CD14-positive monocyte (primary cell): ENCODE measurements at regions not wholly inside any gene's neighbourhood (a gene's known extent, or its start where the extent isn't known, plus 50 kb on each side); places are given as distances from the start of the nearest gene placed in this dataset.

Source experiments
- DNase-seq, 3 donors: peaks; one replicate each; pipeline ENCODE4 v3.0.0-alpha.2; 2011 to 2022
- H2AFZ ChIP-seq: 2 replicates; pipeline ENCODE4 v1.6.0; 2012; ENCODE audit warnings: mild to moderate bottlenecking, low read depth, low read length, inconsistent platforms; ENCODE audit not compliant: insufficient read depth, poor library complexity, severe bottlenecking
- H3K27ac ChIP-seq, 2 donors: 1 replicate in 1 of 2; 2 replicates in 1 of 2; pipeline ENCODE4 v1.5.1; 2012 to 2013; ENCODE audit warnings: low read length in 2 of 2, control low read depth in 1 of 2, inconsistent platforms in 1 of 2, low read depth in 1 of 2, mild to moderate bottlenecking in 1 of 2
- H3K27me3 ChIP-seq, 2 donors: one replicate each; pipeline versions ENCODE4 v1.6.0 to v1.6.1; 2011 to 2013; ENCODE audit warnings: low read length in 2 of 2; ENCODE audit not compliant: control insufficient read depth in 2 of 2, insufficient read depth in 2 of 2
- H3K36me3 ChIP-seq, 2 donors: replicated peaks in 1 of 2; 1 replicate in 1 of 2; 2 replicates in 1 of 2; pipeline versions ENCODE4 v1.5.1 to v1.6.1; 2012 to 2013; ENCODE audit warnings: low read length in 2 of 2, control low read depth in 1 of 2, inconsistent platforms in 1 of 2, mild to moderate bottlenecking in 1 of 2; ENCODE audit not compliant: insufficient read depth in 2 of 2, control insufficient read depth in 1 of 2
- H3K4me1 ChIP-seq, 2 donors: 1 replicate in 1 of 2; 2 replicates in 1 of 2; pipeline versions ENCODE4 v1.5.1 to v1.6.1; 2012 to 2013; ENCODE audit warnings: low read length in 2 of 2, control low read depth in 1 of 2, inconsistent platforms in 1 of 2, mild to moderate bottlenecking in 1 of 2, moderate library complexity in 1 of 2; ENCODE audit not compliant: insufficient read depth in 2 of 2, control insufficient read depth in 1 of 2
- H3K4me2 ChIP-seq: replicated peaks from 2 replicates; pipeline ENCODE3; 2012; ENCODE audit warnings: low read length, moderate library complexity, mild to moderate bottlenecking; ENCODE audit not compliant: poor library complexity, severe bottlenecking; ENCODE audit errors: extremely low read depth
- H3K4me3 ChIP-seq, 3 experiments: fragments of 200-600 bp in 1 of 3; sonication (generic) in 1 of 3; replicated peaks in 1 of 3; 1 replicate in 2 of 3; 2 replicates in 1 of 3; pipeline ENCODE4 v1.5.1; 2011 to 2013; ENCODE audit warnings: low read length in 3 of 3, mild to moderate bottlenecking in 3 of 3, control low read depth in 2 of 3, low read depth in 2 of 3, inconsistent platforms in 1 of 3, moderate library complexity in 1 of 3
- H3K79me2 ChIP-seq: 2 replicates; pipeline ENCODE4 v1.6.0; 2012; ENCODE audit warnings: mild to moderate bottlenecking, control low read depth, inconsistent platforms, low read length, moderate library complexity; ENCODE audit not compliant: insufficient read depth
- H3K9ac ChIP-seq: 2 replicates; pipeline ENCODE4 v1.6.0; 2017; ENCODE audit warnings: low read length, mild to moderate bottlenecking; ENCODE audit not compliant: insufficient read depth, poor library complexity, severe bottlenecking
- H3K9me3 ChIP-seq, 2 donors: replicated peaks in 1 of 2; 1 replicate in 1 of 2; 2 replicates in 1 of 2; pipeline versions ENCODE4 v1.5.1 to v1.6.1; 2012 to 2013; ENCODE audit warnings: low read length in 2 of 2, control low read depth in 1 of 2; ENCODE audit not compliant: control insufficient read depth in 1 of 2, insufficient read depth in 1 of 2
- H4K20me1 ChIP-seq: 2 replicates; pipeline ENCODE4 v1.6.0; 2012; ENCODE audit warnings: mild to moderate bottlenecking, low read length, control low read depth, moderate library complexity; ENCODE audit not compliant: insufficient read depth
- H3K27ac Mint-ChIP-seq, 7 donors: one replicate each; pipeline ENCODE4 v1.8.0; 2020; ENCODE audit warnings: mild to moderate bottlenecking in 7 of 7, mixed read lengths in 7 of 7, moderate library complexity in 6 of 7, inconsistent platforms in 2 of 7
- H3K27me3 Mint-ChIP-seq, 3 donors: one replicate each; pipeline ENCODE4 v1.8.0; 2021 to 2022; ENCODE audit warnings: low read depth in 3 of 3, mild to moderate bottlenecking in 3 of 3, mixed read lengths in 3 of 3, moderate library complexity in 3 of 3, inconsistent platforms in 1 of 3
- H3K36me3 Mint-ChIP-seq, 2 donors: one replicate each; pipeline ENCODE4 v1.8.0; 2020; ENCODE audit warnings: mixed read lengths in 2 of 2, inconsistent platforms in 1 of 2, mild to moderate bottlenecking in 1 of 2
- H3K4me1 Mint-ChIP-seq: one replicate; pipeline ENCODE4 v1.8.0; 2020; ENCODE audit warnings: mild to moderate bottlenecking, mixed read lengths
- H3K4me3 Mint-ChIP-seq, 2 donors: one replicate each; pipeline ENCODE4 v1.8.0; 2020; ENCODE audit warnings: mild to moderate bottlenecking in 2 of 2, mixed read lengths in 2 of 2, moderate library complexity in 1 of 2
- H3K9me3 Mint-ChIP-seq, 7 donors: one replicate each; pipeline ENCODE4 v1.8.0; 2020 to 2022; ENCODE audit warnings: mixed read lengths in 7 of 7, mild to moderate bottlenecking in 6 of 7, moderate library complexity in 6 of 7, inconsistent platforms in 2 of 7
- WGBS: methylation state at CpG from one replicate; pipeline ENCODE4 v1.1.5; 2013; ENCODE audit warnings: missing lambda C conversion rate; ENCODE audit not compliant: insufficient coverage; 5-methylcytosine and 5-hydroxymethylcytosine counted together
- intact Hi-C, 2 donors: fragments of 100-400 bp; cut with micrococcal nuclease; formaldehyde crosslinking; loops; one replicate each; pipeline versions ENCODE4 v1.15.0 to v1.15.1; 2023
- TF ChIP-seq, protein P1 (sequence below): fragments of 200-600 bp; IDR thresholded peaks from one replicate; pipeline ENCODE4 v1.8.0; 2022; ENCODE audit warnings: antibody characterized with exemption, mild to moderate bottlenecking

DNA sequence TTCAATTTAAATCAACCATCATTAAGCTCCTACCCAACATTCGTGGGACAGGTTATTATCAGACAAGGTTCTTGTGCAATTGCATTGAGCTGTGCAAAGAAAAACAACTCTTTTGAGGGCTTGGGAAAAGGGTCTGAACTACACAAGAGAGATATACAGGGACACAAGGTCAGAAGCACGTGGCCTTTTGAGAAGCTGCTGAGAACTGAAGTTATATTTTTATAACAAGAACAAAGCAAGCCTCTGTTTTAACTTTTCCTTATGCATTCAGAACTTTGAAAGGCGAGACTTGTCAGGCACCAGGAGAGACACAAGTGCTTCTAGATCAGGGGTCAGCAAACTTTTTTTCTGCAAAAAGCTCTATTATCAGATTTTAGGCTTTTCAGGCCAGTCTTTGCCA lies 274.8 kb upstream of the VCX start:
- no peaks in the 10 kb centered on the region for H3K4me1 Mint-ChIP-seq
- H3K4me1 ChIP-seq, result no peaks in the 10 kb centered on the region
- TF ChIP-seq, protein P1, sequence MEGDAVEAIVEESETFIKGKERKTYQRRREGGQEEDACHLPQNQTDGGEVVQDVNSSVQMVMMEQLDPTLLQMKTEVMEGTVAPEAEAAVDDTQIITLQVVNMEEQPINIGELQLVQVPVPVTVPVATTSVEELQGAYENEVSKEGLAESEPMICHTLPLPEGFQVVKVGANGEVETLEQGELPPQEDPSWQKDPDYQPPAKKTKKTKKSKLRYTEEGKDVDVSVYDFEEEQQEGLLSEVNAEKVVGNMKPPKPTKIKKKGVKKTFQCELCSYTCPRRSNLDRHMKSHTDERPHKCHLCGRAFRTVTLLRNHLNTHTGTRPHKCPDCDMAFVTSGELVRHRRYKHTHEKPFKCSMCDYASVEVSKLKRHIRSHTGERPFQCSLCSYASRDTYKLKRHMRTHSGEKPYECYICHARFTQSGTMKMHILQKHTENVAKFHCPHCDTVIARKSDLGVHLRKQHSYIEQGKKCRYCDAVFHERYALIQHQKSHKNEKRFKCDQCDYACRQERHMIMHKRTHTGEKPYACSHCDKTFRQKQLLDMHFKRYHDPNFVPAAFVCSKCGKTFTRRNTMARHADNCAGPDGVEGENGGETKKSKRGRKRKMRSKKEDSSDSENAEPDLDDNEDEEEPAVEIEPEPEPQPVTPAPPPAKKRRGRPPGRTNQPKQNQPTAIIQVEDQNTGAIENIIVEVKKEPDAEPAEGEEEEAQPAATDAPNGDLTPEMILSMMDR, result no peak

DNA sequence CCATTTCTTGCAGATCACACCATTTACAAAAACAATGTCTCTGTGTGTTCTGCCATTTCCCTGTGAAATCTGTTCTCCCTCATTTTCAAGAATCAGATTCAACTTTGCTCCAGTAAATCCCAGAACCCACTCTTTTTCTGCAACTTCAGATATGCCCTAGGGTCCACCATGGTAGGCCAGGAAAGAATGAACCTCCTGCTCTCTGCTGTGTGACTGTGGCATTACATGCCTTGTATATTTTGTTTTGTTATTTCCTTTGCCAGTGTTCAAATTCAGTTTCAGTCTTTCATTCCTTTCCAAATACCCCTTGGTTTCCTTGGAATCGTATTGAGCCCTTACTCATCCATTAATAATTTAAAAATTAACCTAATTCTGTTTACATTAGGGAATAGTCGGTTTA lies 290.2 kb upstream of the VCX start:
- no peak overlapping the region for H3K27ac ChIP-seq
- no peaks in the 10 kb centered on the region for H3K36me3 ChIP-seq
- no peaks in the 10 kb centered on the region for H3K36me3 Mint-ChIP-seq
- no peak for DNase-seq
- peaks cover 0 to 2% (median 0%) of the 10 kb centered on the region in 3 donors for H3K27me3 Mint-ChIP-seq
- no CpG with 5 or more reads among the region's 2 CpGs for WGBS
- intact Hi-C loops, result no loop called here
- H3K4me1 ChIP-seq, result no peaks in the 10 kb centered on the region
- no peaks in the 10 kb centered on the region for H4K20me1 ChIP-seq
- H2AFZ ChIP-seq, result no peak overlapping the region
- H3K79me2 ChIP-seq, result no peaks in the 10 kb centered on the region
- H3K9me3 ChIP-seq, result no peaks in the 10 kb centered on the region
- no peaks in the 10 kb centered on the region for H3K4me1 Mint-ChIP-seq
- H3K4me3 ChIP-seq, result no peak overlapping the region
- peaks cover 0 to 9% (median 3%) of the 10 kb centered on the region in 7 donors for H3K9me3 Mint-ChIP-seq
- H3K4me2 ChIP-seq, result no peak overlapping the region
- no peak overlapping the region for H3K4me3 Mint-ChIP-seq
- H3K27me3 ChIP-seq, result no peaks in the 10 kb centered on the region
- no peak overlapping the region for H3K9ac ChIP-seq
- no peak overlapping the region for H3K27ac Mint-ChIP-seq
- TF ChIP-seq, protein P1, result no peak

More for the DNA sequence above, 274.8 kb upstream of the VCX start:
- Mint-ChIP-seq H3K9me3 (peaks cover 0 to 2% (median 0%) of the 10 kb centered on the region in 7 donors), H3K36me3 (no peaks in the 10 kb centered on the region), H3K4me3 (no peak overlapping the region), H3K27me3 (peaks cover 0 to 2% (median 0%) of the 10 kb centered on the region in 3 donors), H3K27ac (no peak overlapping the region)
- no peak overlapping the region for H3K4me2 ChIP-seq
- no peaks in the 10 kb centered on the region for H3K79me2 ChIP-seq
- no peaks in the 10 kb centered on the region for H3K9me3 ChIP-seq
- intact Hi-C loops, result no loop called here
- H3K9ac ChIP-seq, result no peak overlapping the region
- no CpG with 5 or more reads among the region's 3 CpGs for WGBS
- H3K36me3 ChIP-seq, result no peaks in the 10 kb centered on the region
- H2AFZ ChIP-seq, result no peak overlapping the region
- no peaks in the 10 kb centered on the region for H4K20me1 ChIP-seq
- no peak for DNase-seq
- no peak overlapping the region for H3K4me3 ChIP-seq
- H3K27me3 ChIP-seq, result no peaks in the 10 kb centered on the region
- no peak overlapping the region for H3K27ac ChIP-seq
